GM13976 (cell line): ENCODE measurements at regions not wholly inside any gene's neighbourhood (a gene's known extent, or its start where the extent isn't known, plus 50 kb on each side); places are given as distances from the start of the nearest gene placed in this dataset.

Experiments used
- DNase-seq: peaks from one replicate; pipeline ENCODE4 v3.0.0; 2012; ENCODE audit warnings: low spot score
- in situ Hi-C: fragments of 300-500 bp; cut with MboI; formaldehyde crosslinking; loops from one replicate; pipeline ENCODE4 v1.12.0; 2022; ENCODE audit warnings: low sequenced_read_pairs, mixed read lengths, inconsistent platforms; ENCODE audit not compliant: unreplicated experiment
- TF ChIP-seq, protein P1 (sequence below): IDR thresholded peaks from 2 replicates; pipeline ENCODE4 v1.5.1; 2012; ENCODE audit warnings: borderline replicate concordance, mild to moderate bottlenecking; ENCODE audit not compliant: insufficient read depth; ENCODE audit errors: extremely low read depth, missing control alignments, control extremely low read depth

DNA sequence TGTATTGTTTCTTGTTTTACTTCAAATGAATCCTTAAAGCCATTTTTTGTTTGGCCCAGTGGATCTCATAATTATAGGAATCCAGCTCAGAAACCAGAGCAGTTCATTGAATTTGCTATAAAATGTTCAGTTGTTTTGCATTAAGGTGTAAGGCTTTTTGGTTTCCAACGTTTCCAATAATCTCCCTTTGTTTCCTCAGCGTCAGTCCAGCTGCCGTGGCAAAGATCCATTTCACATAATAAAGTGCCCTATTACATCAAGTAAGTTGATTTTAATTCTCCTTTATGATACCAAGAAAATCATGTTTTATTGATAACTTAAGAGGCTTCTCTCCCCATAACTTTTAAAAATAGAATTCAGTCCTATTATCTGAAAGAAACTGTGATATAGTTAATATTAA lies 472.6 kb downstream of the UTRN start:
- DNase-seq = no peak
- in situ Hi-C loops = no loop called here
- TF ChIP-seq, protein P1, sequence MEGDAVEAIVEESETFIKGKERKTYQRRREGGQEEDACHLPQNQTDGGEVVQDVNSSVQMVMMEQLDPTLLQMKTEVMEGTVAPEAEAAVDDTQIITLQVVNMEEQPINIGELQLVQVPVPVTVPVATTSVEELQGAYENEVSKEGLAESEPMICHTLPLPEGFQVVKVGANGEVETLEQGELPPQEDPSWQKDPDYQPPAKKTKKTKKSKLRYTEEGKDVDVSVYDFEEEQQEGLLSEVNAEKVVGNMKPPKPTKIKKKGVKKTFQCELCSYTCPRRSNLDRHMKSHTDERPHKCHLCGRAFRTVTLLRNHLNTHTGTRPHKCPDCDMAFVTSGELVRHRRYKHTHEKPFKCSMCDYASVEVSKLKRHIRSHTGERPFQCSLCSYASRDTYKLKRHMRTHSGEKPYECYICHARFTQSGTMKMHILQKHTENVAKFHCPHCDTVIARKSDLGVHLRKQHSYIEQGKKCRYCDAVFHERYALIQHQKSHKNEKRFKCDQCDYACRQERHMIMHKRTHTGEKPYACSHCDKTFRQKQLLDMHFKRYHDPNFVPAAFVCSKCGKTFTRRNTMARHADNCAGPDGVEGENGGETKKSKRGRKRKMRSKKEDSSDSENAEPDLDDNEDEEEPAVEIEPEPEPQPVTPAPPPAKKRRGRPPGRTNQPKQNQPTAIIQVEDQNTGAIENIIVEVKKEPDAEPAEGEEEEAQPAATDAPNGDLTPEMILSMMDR = no peak

DNA sequence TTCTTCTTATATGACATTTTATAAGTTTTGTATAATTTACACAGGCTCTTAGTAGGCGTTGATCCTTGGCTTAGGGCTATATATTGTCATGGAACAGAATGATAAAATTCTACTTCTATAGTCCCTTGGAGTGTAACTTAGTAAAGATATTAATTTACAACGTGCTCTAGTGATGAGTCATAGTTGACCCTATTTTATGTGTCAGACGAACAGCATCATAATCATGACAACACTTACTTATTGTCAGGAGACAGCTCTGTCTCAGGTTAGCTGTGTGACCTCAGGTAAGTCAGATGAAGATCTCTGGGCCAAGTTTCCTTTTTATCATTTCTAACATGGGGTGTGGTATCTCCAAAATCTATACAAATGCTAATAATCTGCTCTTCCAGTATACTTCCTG lies 473.5 kb downstream of the UTRN start:
- in situ Hi-C loops = no loop called here
- TF ChIP-seq, protein P1 = no peak

DNA sequence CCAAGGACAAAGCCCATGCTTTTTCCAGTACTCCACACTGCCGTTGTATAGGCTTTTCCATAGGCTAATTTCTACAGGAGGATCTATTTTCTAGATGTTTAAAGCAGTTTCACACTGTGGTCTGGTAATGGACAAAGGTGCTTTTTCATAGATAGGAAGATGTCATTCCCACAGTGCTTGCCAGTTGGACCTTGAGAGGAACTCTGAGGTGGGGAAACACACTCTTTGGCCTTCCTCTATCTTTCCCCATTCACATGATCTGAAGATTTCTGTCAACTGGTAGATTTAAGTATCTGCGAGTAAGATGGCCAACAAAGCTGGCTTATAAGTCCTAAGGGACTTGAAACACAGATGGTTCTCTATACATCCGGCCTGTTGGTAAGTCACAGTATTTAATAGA lies 477.3 kb downstream of the UTRN start:
- in situ Hi-C loops = no loop called here
- TF ChIP-seq, protein P1 = no peak
- no peak for DNase-seq

More for the DNA sequence above, 473.5 kb downstream of the UTRN start:
- no peak for DNase-seq

- in situ Hi-C loops = no loop called here
- DNase-seq = no peak
- TF ChIP-seq, protein P1 = no peak
Observed at GRCh38 chr6:144767051-144767450, 481.9 kb downstream of the UTRN start.

GRCh38 chr6:144768551-144769075 lies 483.5 kb downstream of the UTRN start:
- in situ Hi-C loops = no loop called here
- no peak for DNase-seq
- TF ChIP-seq, protein P1 = no peak

DNA sequence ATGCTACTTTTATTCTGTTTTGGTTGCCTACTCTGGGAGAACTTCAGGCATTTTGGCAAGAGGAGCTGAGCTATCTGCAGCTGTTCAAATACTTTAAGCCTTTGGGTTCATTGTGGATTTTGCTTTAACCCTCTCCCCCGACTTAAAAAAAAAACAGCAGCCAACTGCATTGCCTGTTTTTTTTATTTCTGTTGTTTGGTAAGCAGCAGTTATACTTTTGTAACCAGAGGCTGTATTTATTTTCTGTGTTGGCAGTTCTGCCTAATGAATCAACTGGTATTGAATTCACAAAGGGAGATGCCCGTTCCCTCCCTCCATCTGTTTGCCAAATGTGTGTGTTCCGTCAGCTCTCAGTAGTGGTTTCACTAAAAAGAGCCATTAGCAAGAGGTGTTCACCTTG lies 484.0 kb downstream of the UTRN start:
- no peak for DNase-seq
- TF ChIP-seq, protein P1 = no peak
- in situ Hi-C loops = no loop called here
